GM23338 (cell line): ENCODE measurements at regions not wholly inside any gene's neighbourhood (a gene's known extent, or its start where the extent isn't known, plus 50 kb on each side); places are given as distances from the start of the nearest gene placed in this dataset.

ENCODE experiments used
- ATAC-seq: fragments of 200-7000 bp; cut with Tn5 transposase; 3 replicates; pipeline ENCODE4 v1.9.1; 2020
- DNase-seq: peaks from one replicate; pipeline ENCODE4 v3.0.0-alpha.2; 2015; ENCODE audit warnings: low spot score
- H2AFZ ChIP-seq: fragments of 200-600 bp; sonication (generic); 2 replicates; pipeline ENCODE4 v1.8.0; 2016; ENCODE audit warnings: antibody characterized with exemption, mild to moderate bottlenecking, moderate library complexity
- H3F3A ChIP-seq: fragments of 200-600 bp; sonication (generic); replicated peaks from 2 replicates; pipeline ENCODE4 v1.8.0; 2017; ENCODE audit warnings: antibody characterized with exemption, mixed run types, low read depth
- H3K27ac ChIP-seq: fragments of 200-600 bp; sonication (generic); 2 replicates; pipeline ENCODE4 v1.6.1; 2016; ENCODE audit warnings: low read depth
- H3K27me3 ChIP-seq: fragments of 200-600 bp; sonication (generic); 2 replicates; pipeline ENCODE4 v1.8.0; 2016; ENCODE audit warnings: mild to moderate bottlenecking, mixed run types, moderate library complexity; ENCODE audit not compliant: insufficient read depth
- H3K36me3 ChIP-seq: fragments of 200-600 bp; sonication (generic); 2 replicates; pipeline ENCODE4 v1.8.0; 2016; ENCODE audit warnings: mild to moderate bottlenecking; ENCODE audit not compliant: insufficient read depth
- H3K4me1 ChIP-seq: fragments of 200-600 bp; sonication (generic); 2 replicates; pipeline ENCODE4 v1.8.0; 2016; ENCODE audit warnings: mild to moderate bottlenecking, moderate library complexity; ENCODE audit not compliant: insufficient read depth
- H3K4me2 ChIP-seq: fragments of 200-600 bp; sonication (generic); 2 replicates; pipeline ENCODE4 v1.7.1; 2017; ENCODE audit warnings: mixed run types
- H3K4me3 ChIP-seq: fragments of 200-600 bp; sonication (generic); 2 replicates; pipeline ENCODE4 v1.6.1; 2016; ENCODE audit warnings: mixed run types
- H3K79me2 ChIP-seq: fragments of 200-600 bp; sonication (generic); replicated peaks from 2 replicates; pipeline ENCODE4 v1.8.0; 2017; ENCODE audit warnings: mild to moderate bottlenecking; ENCODE audit not compliant: insufficient read depth
- H3K9me2 ChIP-seq: fragments of 200-600 bp; sonication (generic); 2 replicates; pipeline ENCODE4 v1.8.0; 2017; ENCODE audit not compliant: insufficient read depth
- H4K20me1 ChIP-seq: fragments of 200-600 bp; sonication (generic); replicated peaks from 2 replicates; pipeline ENCODE4 v1.8.0; 2017; ENCODE audit warnings: mild to moderate bottlenecking; ENCODE audit not compliant: insufficient read depth
- H3K27ac Mint-ChIP-seq: 2 replicates; pipeline ENCODE4 v1.8.0; 2020; ENCODE audit warnings: inconsistent platforms, mild to moderate bottlenecking, moderate library complexity, mixed read lengths
- H3K27me3 Mint-ChIP-seq: 3 replicates; pipeline ENCODE4 v1.8.0; 2022; ENCODE audit warnings: low read depth, mild to moderate bottlenecking, moderate library complexity, mixed read lengths, inconsistent platforms; ENCODE audit not compliant: insufficient read depth, poor library complexity
- H3K36me3 Mint-ChIP-seq: 3 replicates; pipeline ENCODE4 v1.8.0; 2021; ENCODE audit warnings: low read depth, mild to moderate bottlenecking, inconsistent platforms, moderate library complexity, mixed read lengths
- H3K4me1 Mint-ChIP-seq: 3 replicates; pipeline ENCODE4 v1.8.0; 2020; ENCODE audit warnings: mild to moderate bottlenecking, inconsistent platforms, mixed read lengths
- H3K4me3 Mint-ChIP-seq: 3 replicates; pipeline ENCODE4 v1.8.0; 2021; ENCODE audit warnings: moderate library complexity, mild to moderate bottlenecking, inconsistent platforms, mixed read lengths
- H3K9me3 Mint-ChIP-seq: 3 replicates; pipeline ENCODE4 v1.8.0; 2020; ENCODE audit warnings: moderate library complexity, mild to moderate bottlenecking, inconsistent platforms, mixed read lengths
- CREB1 ChIP-seq: fragments of 250-450 bp; sonication (Bioruptor Pico); IDR thresholded peaks from 2 replicates; pipeline ENCODE4 v1.5.0; 2020; ENCODE audit warnings: low read depth, mild to moderate bottlenecking, moderate library complexity
- CTCF ChIP-seq, 2 experiments: fragments of 200-600 bp in 1 of 2; sonication (generic) in 1 of 2; conservative IDR thresholded peaks; 2 replicates each; pipeline versions ENCODE4 v1.5.1 to v1.6.1; 2016 to 2017; ENCODE audit warnings: antibody characterized with exemption in 2 of 2, low read depth in 2 of 2, mild to moderate bottlenecking in 2 of 2, moderate library complexity in 1 of 2
- ETS1 ChIP-seq: IDR thresholded peaks from 2 replicates; pipeline ENCODE4 v1.6.1; 2016; ENCODE audit warnings: antibody characterized with exemption
- EZH2 ChIP-seq: fragments of 200-600 bp; sonication (generic); IDR thresholded peaks from one replicate; pipeline ENCODE4 v1.8.0; 2017; ENCODE audit warnings: antibody characterized with exemption, mild to moderate bottlenecking, low read depth; ENCODE audit not compliant: unreplicated experiment
- EZH2phosphoT487 ChIP-seq: fragments of 200-600 bp; sonication (generic); IDR thresholded peaks from one replicate; pipeline ENCODE4 v1.8.1; 2018; ENCODE audit warnings: antibody characterized with exemption; ENCODE audit not compliant: unreplicated experiment
- JUNB ChIP-seq: IDR thresholded peaks from one replicate; pipeline ENCODE4 v1.6.1; 2016; ENCODE audit warnings: antibody characterized with exemption; ENCODE audit not compliant: unreplicated experiment
- NANOG ChIP-seq: IDR thresholded peaks from 2 replicates; pipeline ENCODE4 v1.6.1; 2016; ENCODE audit warnings: antibody characterized with exemption, borderline replicate concordance
- POLR2AphosphoS5 ChIP-seq: IDR thresholded peaks from 2 replicates; pipeline ENCODE4 v1.6.1; 2016; ENCODE audit warnings: antibody characterized with exemption, low read depth
- REST ChIP-seq: IDR thresholded peaks from one replicate; pipeline ENCODE4 v1.6.1; 2018; ENCODE audit warnings: antibody characterized with exemption; ENCODE audit not compliant: unreplicated experiment
- STAT1 ChIP-seq: IDR thresholded peaks from one replicate; pipeline ENCODE4 v1.6.1; 2016; ENCODE audit warnings: antibody characterized with exemption; ENCODE audit not compliant: unreplicated experiment
- ZNF114 ChIP-seq: fragments of 250-450 bp; sonication (Bioruptor Pico); IDR thresholded peaks from 2 replicates; pipeline ENCODE4 v1.5.0; 2020; ENCODE audit warnings: mild to moderate bottlenecking, moderate library complexity
- ZNF331 ChIP-seq: fragments of 250-450 bp; sonication (Bioruptor Pico); IDR thresholded peaks from 2 replicates; pipeline ENCODE4 v1.5.0; 2020; ENCODE audit warnings: low read depth, mild to moderate bottlenecking, moderate library complexity
- ZNF462 ChIP-seq: fragments of 250-450 bp; sonication (Bioruptor Pico); IDR thresholded peaks from 2 replicates; pipeline ENCODE4 v1.5.0; 2020; ENCODE audit warnings: mild to moderate bottlenecking, moderate library complexity

GRCh38 chr5:98504505-98504904 is 269.0 kb upstream of the RGMB start:
- H3K27ac ChIP-seq: no peak overlapping the region
- H3K27me3 Mint-ChIP-seq: no peaks in the 10 kb centered on the region
- no peak overlapping the region for H2AFZ ChIP-seq
- H3K9me3 Mint-ChIP-seq: no peaks in the 10 kb centered on the region
- H3K36me3 Mint-ChIP-seq: no peaks in the 10 kb centered on the region
- H3K36me3 ChIP-seq: no peaks in the 10 kb centered on the region
- no peak overlapping the region for H3K27ac Mint-ChIP-seq
- no peaks in the 10 kb centered on the region for H3K79me2 ChIP-seq
- H4K20me1 ChIP-seq: no peaks in the 10 kb centered on the region
- no peak overlapping the region for H3K4me3 Mint-ChIP-seq
- ATAC-seq (no peak), DNase-seq (no peak)
- H3F3A ChIP-seq: no peaks in the 10 kb centered on the region
- H3K4me1 ChIP-seq: peaks cover under 1% of the 10 kb centered on the region; the same call in 1 of the 2 replicates
- H3K9me2 ChIP-seq: no peaks in the 10 kb centered on the region; the same call in 1 of the 2 replicates
- no peaks in the 10 kb centered on the region for H3K27me3 ChIP-seq
- H3K4me1 Mint-ChIP-seq: peaks cover 11% of the 10 kb centered on the region; the same call in 2 of the 3 replicates
- TF ChIP-seq EZH2phosphoT487 (no peak), EZH2 (no peak), ETS1 (no peak), STAT1 (no peak), NANOG (no peak), POLR2AphosphoS5 (no peak), ZNF331 (no peak), ZNF114 (CRISPR knock-in tag) (no peak), REST (no peak), ZNF462 (CRISPR knock-in tag) (no peak), CTCF (conservative IDR thresholded peaks at IDR 0.05; ENCODE audit: low read depth in 2 of 2) (no peak), JUNB (no peak), CREB1 (CRISPR knock-in tag) (no peak)
- no peak overlapping the region for H3K4me2 ChIP-seq
- H3K4me3 ChIP-seq: no peak overlapping the region
